Endothelial cell of umbilical vein (primary cell): ENCODE measurements at regions not wholly inside any gene's neighbourhood (a gene's known extent, or its start where the extent isn't known, plus 50 kb on each side); places are given as distances from the start of the nearest gene placed in this dataset.

ENCODE experiments used
- BruUV-seq: library from RNA; stranded (reverse); fragments of 400-500 nt; replicated peaks from 2 replicates; lab custom pipeline; 2021; lab: Mats Ljungman, UMichigan
- CTCF ChIA-PET: fragments of 300-600, 350-600 bp; sonication (Branson Sonifier 250); formaldehyde crosslinking; loops from one replicate; lab custom pipeline; 2021; ENCODE audit warnings: antibody characterized with exemption, inconsistent platforms; lab: Charles Lee
- POLR2A ChIA-PET: fragments of 300-600, 350-600 bp; sonication (Branson Sonifier 250); formaldehyde crosslinking; loops from one replicate; lab custom pipeline; 2021; ENCODE audit warnings: antibody characterized with exemption, inconsistent platforms; lab: Charles Lee
- DNase-seq: peaks from one replicate; pipeline ENCODE4 v3.0.0-alpha.2; 2011; ENCODE audit warnings: low read depth, low spot score
- FAIRE-seq: peaks from 2 replicates; lab custom pipeline; 2011; peaks lifted over from hg19 to GRCh38; lab: Jason Lieb, UNC
- H2AFZ ChIP-seq: 2 replicates; pipeline ENCODE4 v1.6.0; 2012; ENCODE audit warnings: low read depth, low read length, control low read depth, inconsistent platforms
- H3K27ac ChIP-seq: 2 replicates; pipeline ENCODE4 v1.5.1; 2011; ENCODE audit warnings: low read depth, mild to moderate bottlenecking, control low read depth, low read length, moderate library complexity; ENCODE audit not compliant: insufficient read depth
- H3K27me3 ChIP-seq, 2 experiments: 2 replicates each; pipeline versions ENCODE4 v1.6.0 to v1.6.1; 2011; ENCODE audit warnings: low read length in 2 of 2, mixed read lengths in 1 of 2; ENCODE audit not compliant: control insufficient read depth in 2 of 2, insufficient read depth in 2 of 2
- H3K36me3 ChIP-seq, 2 experiments: 2 replicates in 1 of 2; 3 replicates in 1 of 2; pipeline ENCODE4 v1.5.1; 2011; ENCODE audit warnings: low read length in 2 of 2, mild to moderate bottlenecking in 1 of 2, moderate library complexity in 1 of 2; ENCODE audit not compliant: control insufficient read depth in 2 of 2, insufficient read depth in 2 of 2; ENCODE audit errors: extremely low read depth in 1 of 2
- H3K4me1 ChIP-seq: 3 replicates; pipeline ENCODE4 v1.5.1; 2011; ENCODE audit warnings: mild to moderate bottlenecking, low read length; ENCODE audit not compliant: control insufficient read depth, insufficient read depth; ENCODE audit errors: extremely low read depth
- H3K4me2 ChIP-seq: 2 replicates; pipeline ENCODE4 v1.6.1; 2011; ENCODE audit warnings: low read length, control low read depth, mixed read lengths; ENCODE audit not compliant: insufficient read depth
- H3K4me3 ChIP-seq, 3 experiments: fragments of 200-600 bp in 1 of 3; sonication (generic), shearing (Covaris generic) in 1 of 3; replicated peaks in 1 of 3; 2 replicates each; pipeline ENCODE4 v1.5.1; 2011 to 2016; ENCODE audit warnings: control low read depth in 3 of 3, low read length in 3 of 3, mild to moderate bottlenecking in 2 of 3, inconsistent platforms in 1 of 3, low read depth in 1 of 3, moderate library complexity in 1 of 3; ENCODE audit not compliant: insufficient read depth in 1 of 3
- H3K79me2 ChIP-seq: 2 replicates; pipeline ENCODE4 v1.6.0; 2012; ENCODE audit warnings: low read length, inconsistent platforms; ENCODE audit not compliant: control insufficient read depth, insufficient read depth
- H3K9ac ChIP-seq: replicated peaks from 2 replicates; pipeline ENCODE3; 2011; ENCODE audit warnings: low read length, control low read depth; ENCODE audit not compliant: insufficient read depth; ENCODE audit errors: extremely low read depth
- H3K9me1 ChIP-seq: replicated peaks from 3 replicates; pipeline ENCODE4 v1.6.0; 2011; ENCODE audit warnings: mild to moderate bottlenecking, low read length; ENCODE audit not compliant: control insufficient read depth, insufficient read depth; ENCODE audit errors: extremely low read depth
- H3K9me3 ChIP-seq: replicated peaks from 2 replicates; pipeline ENCODE4 v1.5.1; 2012; ENCODE audit warnings: low read length, inconsistent platforms; ENCODE audit not compliant: control insufficient read depth, insufficient read depth
- H4K20me1 ChIP-seq: replicated peaks from 2 replicates; pipeline ENCODE3; 2011; ENCODE audit warnings: mild to moderate bottlenecking, low read length; ENCODE audit not compliant: control insufficient read depth, insufficient read depth; ENCODE audit errors: extremely low read depth
- EZH2 ChIP-seq: IDR thresholded peaks from 2 replicates; pipeline ENCODE4 v1.6.1; 2012; ENCODE audit warnings: borderline replicate concordance, low read depth, mild to moderate bottlenecking, moderate library complexity, low read length, inconsistent platforms; ENCODE audit not compliant: severe bottlenecking
- FOS ChIP-seq: IDR thresholded peaks from 2 replicates; pipeline ENCODE4 v1.6.1; 2011; ENCODE audit warnings: mild to moderate bottlenecking, low read length, moderate library complexity, borderline replicate concordance; ENCODE audit not compliant: insufficient read depth
- GATA2 ChIP-seq: IDR thresholded peaks from 2 replicates; pipeline ENCODE4 v1.7.0; 2011; ENCODE audit warnings: low read depth, mild to moderate bottlenecking, moderate library complexity, mixed read lengths, low read length; ENCODE audit not compliant: insufficient read length, insufficient read depth
- JUN ChIP-seq: IDR thresholded peaks from 2 replicates; pipeline ENCODE4 v1.6.1; 2011; ENCODE audit warnings: borderline replicate concordance, low read depth; ENCODE audit not compliant: insufficient read length, insufficient read depth
- MYC ChIP-seq: IDR thresholded peaks from one replicate; pipeline ENCODE4 v1.6.1; 2011; ENCODE audit warnings: mild to moderate bottlenecking, low read depth, low read length
- POLR2A ChIP-seq: IDR thresholded peaks from 2 replicates; pipeline ENCODE4 v1.6.1; 2012; ENCODE audit warnings: low read depth, mild to moderate bottlenecking, control low read depth, low read length
- POLR2AphosphoS5 ChIP-seq: IDR thresholded peaks from 2 replicates; pipeline ENCODE4 v1.6.1; 2012; ENCODE audit warnings: low read depth, mild to moderate bottlenecking, control low read depth, low read length, moderate library complexity; ENCODE audit not compliant: insufficient read depth
- dilution Hi-C: fragments of 300-500 bp; cut with MboI; formaldehyde crosslinking; loops from one replicate; pipeline ENCODE4 v1.15.0; 2019; ENCODE audit warnings: low sequenced_read_pairs; ENCODE audit not compliant: extremely low pct_ligation_motif_present
- intact Hi-C: fragments of 100-400 bp; cut with micrococcal nuclease; formaldehyde crosslinking; loops from one replicate; pipeline ENCODE4 v1.10.0; 2022
- TF ChIP-seq, protein P1 (sequence below): IDR thresholded peaks from 2 replicates; pipeline ENCODE4 v1.6.1; 2011; ENCODE audit not compliant: insufficient read depth, insufficient read length
- TF ChIP-seq, protein P2 (sequence below), 2 donors: IDR thresholded peaks; 1 replicate in 1 of 2; 2 replicates in 1 of 2; pipeline ENCODE4 v1.5.1; 2011; ENCODE audit warnings: low read length in 2 of 2, mild to moderate bottlenecking in 2 of 2, moderate library complexity in 2 of 2, control low read depth in 1 of 2, inconsistent platforms in 1 of 2, low read depth in 1 of 2; ENCODE audit not compliant: insufficient read depth in 1 of 2; ENCODE audit errors: extremely low read depth in 1 of 2

DNA sequence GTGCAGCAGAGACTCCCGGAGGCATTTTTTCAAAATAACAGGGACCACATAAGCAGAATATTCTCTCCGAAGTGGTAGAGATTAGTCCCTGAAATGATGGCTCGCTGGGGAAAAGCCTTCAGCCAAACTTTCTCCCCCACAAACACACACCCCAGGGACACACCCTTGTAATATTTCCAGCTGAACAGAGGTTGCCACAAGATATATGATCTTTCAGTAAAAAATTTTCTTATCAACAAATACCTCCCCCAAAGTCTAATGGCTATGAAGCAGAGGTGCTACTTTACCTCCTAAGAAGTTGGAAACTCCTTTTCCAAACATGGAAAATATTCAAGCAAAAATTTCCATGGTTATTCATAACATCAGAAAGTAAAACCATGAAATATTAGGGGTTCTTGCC, 190.2 kb upstream of the PALMD start:
- Histone ChIP-seq H3K27me3 (no peaks in the 10 kb centered on the region), H4K20me1 (no peaks in the 10 kb centered on the region), H3K79me2 (no peaks in the 10 kb centered on the region), H3K27ac (no peak overlapping the region), H3K4me3 (no peak overlapping the region), H3K9me1 (no peaks in the 10 kb centered on the region), H3K36me3 (no peaks in the 10 kb centered on the region), H3K9ac (no peak overlapping the region), H3K4me2 (no peak overlapping the region), H3K4me1 (no peaks in the 10 kb centered on the region), H2AFZ (no peak overlapping the region), H3K9me3 (no peaks in the 10 kb centered on the region)
- TF ChIP-seq POLR2A: no peak
- TF ChIP-seq EZH2: no peak
- TF ChIP-seq FOS: no peak
- TF ChIP-seq POLR2AphosphoS5: no peak
- TF ChIP-seq, protein P1, sequence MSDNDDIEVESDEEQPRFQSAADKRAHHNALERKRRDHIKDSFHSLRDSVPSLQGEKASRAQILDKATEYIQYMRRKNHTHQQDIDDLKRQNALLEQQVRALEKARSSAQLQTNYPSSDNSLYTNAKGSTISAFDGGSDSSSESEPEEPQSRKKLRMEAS: no peak
- TF ChIP-seq MYC: no peak
- TF ChIP-seq, protein P2, sequence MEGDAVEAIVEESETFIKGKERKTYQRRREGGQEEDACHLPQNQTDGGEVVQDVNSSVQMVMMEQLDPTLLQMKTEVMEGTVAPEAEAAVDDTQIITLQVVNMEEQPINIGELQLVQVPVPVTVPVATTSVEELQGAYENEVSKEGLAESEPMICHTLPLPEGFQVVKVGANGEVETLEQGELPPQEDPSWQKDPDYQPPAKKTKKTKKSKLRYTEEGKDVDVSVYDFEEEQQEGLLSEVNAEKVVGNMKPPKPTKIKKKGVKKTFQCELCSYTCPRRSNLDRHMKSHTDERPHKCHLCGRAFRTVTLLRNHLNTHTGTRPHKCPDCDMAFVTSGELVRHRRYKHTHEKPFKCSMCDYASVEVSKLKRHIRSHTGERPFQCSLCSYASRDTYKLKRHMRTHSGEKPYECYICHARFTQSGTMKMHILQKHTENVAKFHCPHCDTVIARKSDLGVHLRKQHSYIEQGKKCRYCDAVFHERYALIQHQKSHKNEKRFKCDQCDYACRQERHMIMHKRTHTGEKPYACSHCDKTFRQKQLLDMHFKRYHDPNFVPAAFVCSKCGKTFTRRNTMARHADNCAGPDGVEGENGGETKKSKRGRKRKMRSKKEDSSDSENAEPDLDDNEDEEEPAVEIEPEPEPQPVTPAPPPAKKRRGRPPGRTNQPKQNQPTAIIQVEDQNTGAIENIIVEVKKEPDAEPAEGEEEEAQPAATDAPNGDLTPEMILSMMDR (IDR thresholded peaks at IDR 0.05; ENCODE audit: extremely low read depth in 1 of 2, insufficient read depth in 1 of 2, low read depth in 1 of 2, low read length in 2 of 2): no peak
- TF ChIP-seq JUN: no peak
- no peak for TF ChIP-seq GATA2
- dilution Hi-C loops: no loop called here
- ChIA-PET CTCF (no interaction called here), POLR2A (no interaction called here)
- intact Hi-C loops: no loop called here
- no TSS peak for BruUV-seq
- no peak for DNase-seq
- FAIRE-seq: no peak
